Activated CD8-positive, alpha-beta T cell treated with anti-CD3 and anti-CD28 coated beads for 36 hours (primary cell): ENCODE measurements at regions not wholly inside any gene's neighbourhood (a gene's known extent, or its start where the extent isn't known, plus 50 kb on each side); places are given as distances from the start of the nearest gene placed in this dataset.

Experiments
- ATAC-seq: fragments of 200-7000 bp; cut with Tn5 transposase; one replicate; pipeline ENCODE4 v1.10.0; 2021; ENCODE audit warnings: mild to moderate bottlenecking, moderate library complexity
- CTCF ChIA-PET: fragments of 350-600 bp; sonication (Branson Sonifier 250); formaldehyde crosslinking; loops from one replicate; lab custom pipeline; 2021; ENCODE audit warnings: antibody characterized with exemption; lab: Charles Lee
- POLR2A ChIA-PET: fragments of 350-600 bp; sonication (Branson Sonifier 250); formaldehyde crosslinking; loops from one replicate; lab custom pipeline; 2021; ENCODE audit warnings: antibody characterized with exemption; lab: Charles Lee
- DNase-seq: peaks from one replicate; pipeline ENCODE4 v3.0.0-alpha.2; 2020
- H3K27ac Mint-ChIP-seq: one replicate; pipeline ENCODE4 v1.8.0; 2021; ENCODE audit warnings: mild to moderate bottlenecking, mixed read lengths
- H3K27me3 Mint-ChIP-seq: one replicate; pipeline ENCODE4 v1.8.0; 2021; ENCODE audit warnings: mixed read lengths
- H3K36me3 Mint-ChIP-seq: one replicate; pipeline ENCODE4 v1.8.0; 2021; ENCODE audit warnings: low read depth, mixed read lengths
- H3K4me1 Mint-ChIP-seq: one replicate; pipeline ENCODE4 v1.8.0; 2021; ENCODE audit warnings: low read depth, mixed read lengths
- H3K4me3 Mint-ChIP-seq: one replicate; pipeline ENCODE4 v1.8.0; 2021; ENCODE audit warnings: mild to moderate bottlenecking, moderate library complexity, mixed read lengths
- H3K9me3 Mint-ChIP-seq: one replicate; pipeline ENCODE4 v1.8.0; 2021; ENCODE audit warnings: mixed read lengths
- intact Hi-C: fragments of 100-400 bp; cut with micrococcal nuclease; formaldehyde crosslinking; loops from one replicate; pipeline ENCODE4 v1.10.0; 2022
- TF ChIP-seq, protein P1 (sequence below): fragments of 200-600 bp; IDR thresholded peaks from one replicate; pipeline ENCODE4 v1.8.0; 2022; ENCODE audit warnings: antibody characterized with exemption, mild to moderate bottlenecking

DNA sequence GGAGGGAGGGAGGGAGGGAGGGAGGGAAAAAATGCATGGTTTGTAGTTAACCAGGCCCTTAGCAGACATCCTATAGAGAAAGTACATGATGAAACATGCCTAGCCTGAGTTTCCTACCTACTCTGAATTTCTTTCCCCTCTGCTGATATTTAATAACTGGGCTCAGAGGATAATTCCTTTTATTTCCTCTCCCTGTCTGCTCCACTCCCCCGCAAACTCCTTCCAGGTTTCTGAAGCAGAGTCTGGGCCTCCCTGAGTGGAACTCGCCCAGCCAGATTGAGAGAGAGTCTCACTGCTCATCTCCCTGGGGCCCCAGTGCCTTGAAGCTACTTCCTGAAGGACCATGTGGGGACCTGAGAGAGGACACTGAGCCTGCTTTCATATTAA lies 111.9 kb upstream of the SLC44A3 start:
- no peak for ATAC-seq
- Mint-ChIP-seq H3K4me1 (no peaks in the 10 kb centered on the region), H3K4me3 (no peak overlapping the region), H3K9me3 (no peaks in the 10 kb centered on the region), H3K36me3 (no peaks in the 10 kb centered on the region), H3K27me3 (no peaks in the 10 kb centered on the region), H3K27ac (no peak overlapping the region)
- no peak for DNase-seq
- TF ChIP-seq, protein P1, sequence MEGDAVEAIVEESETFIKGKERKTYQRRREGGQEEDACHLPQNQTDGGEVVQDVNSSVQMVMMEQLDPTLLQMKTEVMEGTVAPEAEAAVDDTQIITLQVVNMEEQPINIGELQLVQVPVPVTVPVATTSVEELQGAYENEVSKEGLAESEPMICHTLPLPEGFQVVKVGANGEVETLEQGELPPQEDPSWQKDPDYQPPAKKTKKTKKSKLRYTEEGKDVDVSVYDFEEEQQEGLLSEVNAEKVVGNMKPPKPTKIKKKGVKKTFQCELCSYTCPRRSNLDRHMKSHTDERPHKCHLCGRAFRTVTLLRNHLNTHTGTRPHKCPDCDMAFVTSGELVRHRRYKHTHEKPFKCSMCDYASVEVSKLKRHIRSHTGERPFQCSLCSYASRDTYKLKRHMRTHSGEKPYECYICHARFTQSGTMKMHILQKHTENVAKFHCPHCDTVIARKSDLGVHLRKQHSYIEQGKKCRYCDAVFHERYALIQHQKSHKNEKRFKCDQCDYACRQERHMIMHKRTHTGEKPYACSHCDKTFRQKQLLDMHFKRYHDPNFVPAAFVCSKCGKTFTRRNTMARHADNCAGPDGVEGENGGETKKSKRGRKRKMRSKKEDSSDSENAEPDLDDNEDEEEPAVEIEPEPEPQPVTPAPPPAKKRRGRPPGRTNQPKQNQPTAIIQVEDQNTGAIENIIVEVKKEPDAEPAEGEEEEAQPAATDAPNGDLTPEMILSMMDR = no peak
- intact Hi-C loops = no loop called here
- POLR2A ChIA-PET = no interaction called here
- CTCF ChIA-PET = no interaction called here

DNA sequence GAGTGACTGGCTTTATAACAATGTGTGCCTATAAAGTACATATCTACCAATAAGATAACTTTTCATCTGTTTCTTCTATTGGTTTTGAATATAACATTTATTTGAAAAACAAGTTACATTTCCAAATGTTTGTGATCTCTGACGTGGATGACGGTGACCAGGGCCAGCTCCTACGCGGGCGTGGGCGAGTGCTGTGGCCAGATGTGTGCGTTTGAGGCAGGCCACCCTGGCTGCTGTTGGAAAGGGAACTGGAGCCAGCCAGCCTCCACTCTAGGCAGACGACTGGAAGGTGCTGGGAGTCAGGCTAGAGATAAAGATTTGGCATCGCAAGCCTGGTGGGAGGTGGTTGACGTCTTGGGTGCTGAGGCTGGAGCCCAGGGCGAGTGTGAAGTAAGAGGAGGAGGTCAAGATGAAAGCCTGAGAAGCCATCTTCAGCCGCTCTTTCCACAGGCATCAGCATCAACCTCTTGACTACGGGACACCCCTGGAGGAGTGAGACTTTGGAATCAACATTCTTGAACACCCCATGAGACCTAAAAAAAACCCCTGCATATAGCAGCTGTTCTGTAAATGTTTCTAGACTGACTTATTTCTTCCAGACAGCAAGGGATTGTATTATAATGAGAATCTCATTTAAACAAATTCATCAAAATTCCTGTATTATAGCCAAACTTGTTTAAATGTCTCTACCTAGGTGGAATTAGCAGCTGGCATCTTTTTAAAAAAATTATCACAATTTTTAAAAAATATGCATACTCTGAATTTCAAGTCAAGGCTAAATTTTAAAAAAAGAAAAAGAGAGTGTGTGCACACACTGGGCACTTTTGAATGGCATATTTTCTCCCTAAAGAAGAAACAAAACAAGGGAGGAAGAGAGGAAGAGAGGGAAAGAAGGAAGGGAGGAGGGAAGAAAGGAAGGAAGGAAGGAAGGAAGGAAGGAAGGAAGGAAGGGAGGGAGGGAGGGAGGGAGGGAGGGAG lies 112.5 kb upstream of the SLC44A3 start:
- no peaks in the 10 kb centered on the region for H3K4me1 Mint-ChIP-seq
- no peak overlapping the region for H3K27ac Mint-ChIP-seq
- DNase-seq (no peak), ATAC-seq (no peak)
- TF ChIP-seq, protein P1 = no peak
- intact Hi-C loops = no loop called here
- no peaks in the 10 kb centered on the region for H3K36me3 Mint-ChIP-seq
- ChIA-PET POLR2A (no interaction called here), CTCF (no interaction called here)
- no peak overlapping the region for H3K4me3 Mint-ChIP-seq
- H3K27me3 Mint-ChIP-seq = no peaks in the 10 kb centered on the region
- no peaks in the 10 kb centered on the region for H3K9me3 Mint-ChIP-seq

DNA sequence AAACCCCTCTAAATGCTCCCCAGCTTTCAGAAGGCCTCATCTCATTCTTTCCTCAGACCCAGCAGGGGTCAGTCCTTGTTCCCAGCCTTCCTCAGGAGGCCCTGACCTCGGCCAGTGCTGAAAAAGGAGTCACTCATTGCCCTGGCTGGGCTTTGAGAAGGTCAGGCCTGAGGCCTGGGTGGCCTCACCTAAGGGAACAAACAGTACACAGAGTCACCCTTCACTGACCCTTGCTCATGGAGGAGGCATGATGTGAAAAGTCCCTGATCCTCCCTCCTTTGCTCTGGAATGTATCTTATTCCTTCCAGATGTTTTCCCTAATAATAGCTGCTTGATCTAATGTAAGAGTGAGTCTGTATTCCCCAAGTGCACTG lies 117.7 kb upstream of the SLC44A3 start:
- Mint-ChIP-seq H3K27ac (no peak overlapping the region), H3K4me3 (no peak overlapping the region), H3K4me1 (no peaks in the 10 kb centered on the region), H3K9me3 (no peaks in the 10 kb centered on the region), H3K36me3 (no peaks in the 10 kb centered on the region), H3K27me3 (no peaks in the 10 kb centered on the region)
- ChIA-PET CTCF (no interaction called here), POLR2A (no interaction called here)
- ATAC-seq = no peak
- intact Hi-C loops = no loop called here
- TF ChIP-seq, protein P1 = no peak
- no peak for DNase-seq

DNA sequence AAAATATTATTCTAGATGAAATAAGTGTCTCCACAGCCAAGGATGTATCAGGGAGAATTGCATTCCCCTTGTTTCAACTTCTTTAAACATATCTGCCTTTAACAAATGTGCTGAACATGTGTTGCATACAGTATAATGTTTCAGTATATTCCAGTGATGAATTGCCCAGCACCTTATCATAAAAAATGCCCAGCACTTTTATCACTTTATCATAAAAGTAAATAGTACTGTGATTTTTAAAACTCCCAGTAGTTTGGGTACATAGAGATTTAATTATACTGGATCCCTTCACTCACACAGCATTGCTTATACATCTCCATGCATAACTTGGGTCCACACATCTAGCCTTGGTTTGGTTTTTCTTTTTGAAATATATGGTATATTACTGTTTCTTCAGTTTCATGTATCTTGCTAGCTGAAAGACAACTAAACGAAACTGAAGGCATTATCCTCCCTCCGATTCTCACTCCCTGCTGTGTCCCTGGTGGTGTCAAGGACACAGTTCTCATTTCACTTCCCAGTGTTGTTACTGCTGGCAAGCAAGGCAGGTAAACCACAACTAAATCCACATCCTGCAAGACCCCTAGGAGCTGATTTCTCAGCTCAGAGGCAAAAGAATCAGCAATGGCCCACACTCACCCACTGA lies 118.2 kb upstream of the SLC44A3 start:
- POLR2A ChIA-PET = no interaction called here
- H3K9me3 Mint-ChIP-seq = no peaks in the 10 kb centered on the region
- DNase-seq (no peak), ATAC-seq (no peak)
- TF ChIP-seq, protein P1 = no peak
- H3K27me3 Mint-ChIP-seq = no peaks in the 10 kb centered on the region
- CTCF ChIA-PET = no interaction called here
- intact Hi-C loops = no loop called here
- H3K36me3 Mint-ChIP-seq = no peaks in the 10 kb centered on the region
- H3K27ac Mint-ChIP-seq = no peak overlapping the region
- H3K4me1 Mint-ChIP-seq = no peaks in the 10 kb centered on the region
- H3K4me3 Mint-ChIP-seq = no peak overlapping the region
